Peyer's patch (tissue), 4 donors: ENCODE measurements at regions not wholly inside any gene's neighbourhood (a gene's known extent, or its start where the extent isn't known, plus 50 kb on each side); places are given as distances from the start of the nearest gene placed in this dataset.

Experiments
- DNase-seq, 3 donors: peaks; one replicate each; pipeline ENCODE4 v3.0.0-alpha.2; 2017 to 2019
- H3K27ac ChIP-seq, 4 donors: fragments of 200-600 bp; sonication (generic); one replicate each; pipeline ENCODE4 v1.5.1; 2016 to 2019
- H3K27me3 ChIP-seq, 2 donors: fragments of 200-600 bp; sonication (generic); one replicate each; pipeline ENCODE4 v1.5.1; 2019
- H3K36me3 ChIP-seq, 3 donors: fragments of 200-600 bp; sonication (generic); one replicate each; pipeline ENCODE4 v1.5.1; 2016 to 2019
- H3K4me1 ChIP-seq, 4 donors: fragments of 200-600 bp; sonication (generic); one replicate each; pipeline ENCODE4 v1.5.1; 2016 to 2019
- H3K4me3 ChIP-seq, 4 donors: fragments of 200-600 bp; sonication (generic); 1 replicate in 3 of 4; 2 replicates in 1 of 4; pipeline ENCODE4 v1.5.1; 2016 to 2019; ENCODE audit warnings: mild to moderate bottlenecking in 1 of 4
- H3K9me3 ChIP-seq, 4 donors: fragments of 200-600 bp; sonication (generic); one replicate each; pipeline ENCODE4 v1.5.1; 2016 to 2019; ENCODE audit warnings: mild to moderate bottlenecking in 1 of 4
- POLR2A ChIP-seq, 2 donors: fragments of 450-650 bp; IDR thresholded peaks; one replicate each; pipeline ENCODE4 v1.5.1; 2017; ENCODE audit warnings: antibody characterized with exemption in 2 of 2, mild to moderate bottlenecking in 2 of 2, moderate library complexity in 2 of 2
- TF ChIP-seq, protein P1 (sequence below), 6 experiments: fragments of 450-650 bp in 4 of 6; fragments of 200-600 bp in 2 of 6; sonication (generic) in 1 of 6; IDR thresholded peaks; one replicate each; pipeline ENCODE4 v1.5.1; 2017 to 2019; ENCODE audit warnings: antibody characterized with exemption in 6 of 6, mild to moderate bottlenecking in 3 of 6, moderate library complexity in 1 of 6

- H3K36me3 ChIP-seq: no peaks in the 10 kb centered on the region
- no peaks in the 10 kb centered on the region for H3K4me1 ChIP-seq
- no peaks in the 10 kb centered on the region for H3K27me3 ChIP-seq
- no peak for DNase-seq
- H3K9me3 ChIP-seq: no peaks in the 10 kb centered on the region
- TF ChIP-seq, protein P1, sequence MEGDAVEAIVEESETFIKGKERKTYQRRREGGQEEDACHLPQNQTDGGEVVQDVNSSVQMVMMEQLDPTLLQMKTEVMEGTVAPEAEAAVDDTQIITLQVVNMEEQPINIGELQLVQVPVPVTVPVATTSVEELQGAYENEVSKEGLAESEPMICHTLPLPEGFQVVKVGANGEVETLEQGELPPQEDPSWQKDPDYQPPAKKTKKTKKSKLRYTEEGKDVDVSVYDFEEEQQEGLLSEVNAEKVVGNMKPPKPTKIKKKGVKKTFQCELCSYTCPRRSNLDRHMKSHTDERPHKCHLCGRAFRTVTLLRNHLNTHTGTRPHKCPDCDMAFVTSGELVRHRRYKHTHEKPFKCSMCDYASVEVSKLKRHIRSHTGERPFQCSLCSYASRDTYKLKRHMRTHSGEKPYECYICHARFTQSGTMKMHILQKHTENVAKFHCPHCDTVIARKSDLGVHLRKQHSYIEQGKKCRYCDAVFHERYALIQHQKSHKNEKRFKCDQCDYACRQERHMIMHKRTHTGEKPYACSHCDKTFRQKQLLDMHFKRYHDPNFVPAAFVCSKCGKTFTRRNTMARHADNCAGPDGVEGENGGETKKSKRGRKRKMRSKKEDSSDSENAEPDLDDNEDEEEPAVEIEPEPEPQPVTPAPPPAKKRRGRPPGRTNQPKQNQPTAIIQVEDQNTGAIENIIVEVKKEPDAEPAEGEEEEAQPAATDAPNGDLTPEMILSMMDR (IDR thresholded peaks at IDR 0.05): no peak
- no peak for TF ChIP-seq POLR2A (IDR thresholded peaks at IDR 0.05)
- H3K27ac ChIP-seq: no peak overlapping the region
- no peak overlapping the region for H3K4me3 ChIP-seq
Observed at GRCh38 chr6:81575442-81575841, 177.0 kb downstream of the TENT5A start.

DNA sequence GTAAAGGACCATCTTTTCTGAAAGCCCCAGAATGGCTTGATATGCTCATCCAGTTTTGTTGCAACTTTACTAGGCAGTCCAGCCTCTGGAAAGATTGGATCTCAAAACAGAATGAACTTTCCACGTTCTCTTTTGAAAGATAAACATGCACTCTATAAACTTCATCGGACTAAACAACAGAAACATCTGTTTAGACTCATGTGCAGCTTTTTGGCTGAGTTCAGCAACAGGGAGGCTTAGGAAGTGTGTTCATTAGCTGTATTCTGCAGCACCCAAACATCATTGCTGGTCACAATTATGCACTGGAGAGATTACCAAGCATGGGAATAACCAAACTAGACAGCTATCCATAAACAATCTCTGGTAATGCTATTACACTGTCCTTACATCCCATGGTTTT lies 180.5 kb downstream of the TENT5A start:
- Histone ChIP-seq H3K27me3 (no peaks in the 10 kb centered on the region), H3K27ac (peak overlapping the region in 1 of 4 donors; percentile 9), H3K4me1 (no peaks in the 10 kb centered on the region), H3K4me3 (no peak overlapping the region), H3K9me3 (no peaks in the 10 kb centered on the region), H3K36me3 (no peaks in the 10 kb centered on the region)
- no peak for TF ChIP-seq POLR2A (IDR thresholded peaks at IDR 0.05)
- TF ChIP-seq, protein P1 (IDR thresholded peaks at IDR 0.05): no peak
- no peak for DNase-seq

DNA sequence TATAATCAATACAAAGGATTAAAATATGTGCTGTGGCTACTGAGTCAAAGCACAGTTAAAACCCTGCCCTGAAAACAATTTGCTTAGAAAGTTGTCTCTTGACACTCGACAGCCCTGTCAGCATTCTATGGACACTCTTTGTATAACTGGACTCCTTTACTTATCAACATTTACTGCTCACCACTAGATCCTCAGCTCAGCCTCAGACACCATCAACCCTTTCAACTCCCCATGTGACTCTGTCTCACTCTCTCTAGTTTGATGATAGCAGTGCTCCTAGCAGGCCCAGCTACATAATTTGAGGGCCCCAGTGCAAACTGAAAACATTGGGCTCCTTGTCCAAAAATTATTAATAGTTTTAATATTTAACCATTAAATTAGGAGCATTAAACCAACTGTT lies 181.8 kb downstream of the TENT5A start:
- no peak overlapping the region for H3K27ac ChIP-seq
- H3K4me3 ChIP-seq: no peak overlapping the region
- no peaks in the 10 kb centered on the region for H3K36me3 ChIP-seq
- no peaks in the 10 kb centered on the region for H3K9me3 ChIP-seq
- no peaks in the 10 kb centered on the region for H3K27me3 ChIP-seq
- TF ChIP-seq, protein P1 (IDR thresholded peaks at IDR 0.05): no peak
- TF ChIP-seq POLR2A (IDR thresholded peaks at IDR 0.05): no peak
- H3K4me1 ChIP-seq: no peaks in the 10 kb centered on the region
- DNase-seq: no peak

- H3K27ac ChIP-seq: no peak overlapping the region
- no peak for TF ChIP-seq POLR2A (IDR thresholded peaks at IDR 0.05)
- TF ChIP-seq, protein P1 (IDR thresholded peaks at IDR 0.05): no peak
- no peaks in the 10 kb centered on the region for H3K9me3 ChIP-seq
- H3K4me1 ChIP-seq: no peaks in the 10 kb centered on the region
- no peak for DNase-seq
- no peak overlapping the region for H3K4me3 ChIP-seq
- H3K27me3 ChIP-seq: no peaks in the 10 kb centered on the region
- H3K36me3 ChIP-seq: no peaks in the 10 kb centered on the region
Observed at GRCh38 chr6:81568973-81569372, 183.5 kb downstream of the TENT5A start.

DNA sequence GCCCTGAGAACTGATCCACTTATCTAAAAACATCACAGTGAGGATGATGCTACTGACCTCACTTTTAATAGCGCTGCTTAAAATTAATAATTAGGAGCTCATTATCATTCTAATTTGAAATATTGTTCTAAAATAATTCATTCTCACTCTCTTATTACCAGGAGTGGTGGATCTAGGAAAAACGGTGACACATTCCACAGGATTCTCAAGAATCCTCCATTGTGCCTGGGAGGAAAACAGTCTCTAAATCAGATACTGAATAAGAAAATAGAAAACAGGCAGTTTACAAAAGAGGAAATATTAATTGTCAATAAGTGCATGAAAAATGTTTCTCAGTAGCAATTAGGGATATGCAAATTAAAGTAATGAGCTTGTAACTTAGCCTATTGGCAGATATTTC lies 187.4 kb downstream of the TENT5A start:
- H3K4me1 ChIP-seq: peaks cover 0 to 18% (median 0%) of the 10 kb centered on the region in 4 donors
- no peaks in the 10 kb centered on the region for H3K9me3 ChIP-seq
- no peak overlapping the region for H3K27ac ChIP-seq
- H3K27me3 ChIP-seq: no peaks in the 10 kb centered on the region
- no peak for DNase-seq
- TF ChIP-seq POLR2A (IDR thresholded peaks at IDR 0.05): no peak
- TF ChIP-seq, protein P1 (IDR thresholded peaks at IDR 0.05): no peak
- H3K4me3 ChIP-seq: no peak overlapping the region
- H3K36me3 ChIP-seq: no peaks in the 10 kb centered on the region

DNA sequence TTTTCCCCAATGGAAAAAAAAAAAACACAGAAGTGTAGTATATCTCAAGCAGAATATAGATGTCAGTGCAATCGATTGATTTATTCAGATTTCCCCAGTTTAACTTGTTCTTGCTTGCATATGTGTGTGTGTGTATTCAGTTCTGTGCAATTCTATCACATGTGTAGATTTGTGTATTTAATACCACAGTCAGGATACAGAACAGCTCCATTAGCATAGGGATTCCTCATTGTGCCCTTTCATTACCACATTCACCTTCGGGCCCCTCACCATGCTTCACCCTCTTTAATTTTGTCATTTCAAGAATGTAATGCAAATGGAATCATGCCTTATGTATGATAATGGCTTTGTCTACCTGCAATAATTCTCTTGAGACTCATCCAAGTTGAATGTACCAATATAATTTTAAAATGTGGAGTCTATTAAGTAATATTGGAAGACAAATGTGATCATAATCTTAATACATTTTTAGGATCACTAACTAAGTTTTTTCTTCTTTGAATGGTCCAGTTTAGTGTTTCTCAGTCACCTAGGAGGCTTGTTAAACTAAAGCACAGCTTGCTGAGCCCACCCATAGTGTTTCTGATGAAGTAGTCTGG lies 187.9 kb downstream of the TENT5A start:
- Histone ChIP-seq H3K4me1 (peaks cover 0 to 18% (median 0%) of the 10 kb centered on the region in 4 donors), H3K27me3 (no peaks in the 10 kb centered on the region), H3K27ac (no peak overlapping the region), H3K4me3 (no peak overlapping the region), H3K36me3 (no peaks in the 10 kb centered on the region), H3K9me3 (no peaks in the 10 kb centered on the region)
- TF ChIP-seq POLR2A (IDR thresholded peaks at IDR 0.05): no peak
- TF ChIP-seq, protein P1 (IDR thresholded peaks at IDR 0.05): no peak
- no peak for DNase-seq
